ENCODE measurements at regions not wholly inside any gene's neighbourhood (a gene's known extent, or its start where the extent isn't known, plus 50 kb on each side); places are given as distances from the start of the nearest gene placed in this dataset.

DNA sequence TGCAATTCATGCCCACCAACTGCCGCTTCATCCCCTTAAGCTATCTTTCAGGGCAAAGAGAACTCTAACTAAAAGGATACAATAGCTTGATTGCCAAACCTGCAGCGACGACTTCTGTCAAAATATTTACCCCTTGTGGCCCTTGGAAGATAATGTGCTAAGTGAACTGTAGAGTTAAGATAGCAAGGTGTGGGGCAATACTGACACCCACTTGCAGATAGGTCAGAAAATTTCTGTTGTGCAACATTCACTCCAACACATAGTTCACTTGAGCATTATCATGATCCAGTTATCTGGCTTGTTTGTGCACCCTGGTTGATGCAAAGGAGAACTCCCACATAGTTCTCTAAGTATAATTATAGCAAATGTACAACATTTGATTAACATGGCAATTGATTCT is 55.6 kb downstream of the RHOXF2B start:
- Histone ChIP-seq H3K36me3 (ENCODE audit: control insufficient read depth in 1 of 2, insufficient read depth in 2 of 2, low read length in 2 of 2) (no peaks in the 10 kb centered on the region), H3K9me3 (ENCODE audit: control insufficient read depth in 1 of 2, low read length in 2 of 2) (no peaks in the 10 kb centered on the region), H3K4me3 (ENCODE audit: low read depth in 1 of 2, low read length in 2 of 2) (no peak overlapping the region), H3K27me3 (ENCODE audit: low read depth, low read length) (no peaks in the 10 kb centered on the region), H3K4me1 (ENCODE audit: control insufficient read depth in 1 of 2, insufficient read depth in 2 of 2, low read length in 2 of 2) (no peaks in the 10 kb centered on the region), H3K27ac (ENCODE audit: low read length) (no peak overlapping the region)

DNA sequence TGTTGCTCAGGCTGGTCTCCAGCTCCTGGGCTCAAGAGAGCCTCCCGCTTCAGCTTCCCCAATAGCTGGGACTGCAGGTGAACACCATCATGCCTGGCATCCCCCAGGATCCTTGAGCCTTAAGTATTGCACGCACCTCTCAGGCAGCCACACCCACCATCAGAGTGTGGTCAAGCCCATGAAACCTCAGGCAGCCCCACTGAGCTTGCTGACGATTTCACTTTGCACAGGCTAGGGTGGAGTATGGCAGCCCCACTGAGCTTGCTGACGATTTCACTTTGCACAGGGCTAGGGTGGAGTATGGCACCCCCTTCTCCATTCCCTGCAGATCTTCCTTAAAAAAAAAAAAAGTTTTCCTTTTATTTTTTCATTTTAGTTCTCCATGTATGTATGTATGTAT is 57.2 kb downstream of the RHOXF2B start:
- Histone ChIP-seq H3K27me3 (ENCODE audit: low read depth, low read length) (no peaks in the 10 kb centered on the region), H3K4me3 (ENCODE audit: low read depth in 1 of 2, low read length in 2 of 2) (no peak overlapping the region), H3K27ac (ENCODE audit: low read length) (no peak overlapping the region), H3K9me3 (ENCODE audit: control insufficient read depth in 1 of 2, low read length in 2 of 2) (no peaks in the 10 kb centered on the region), H3K4me1 (ENCODE audit: control insufficient read depth in 1 of 2, insufficient read depth in 2 of 2, low read length in 2 of 2) (peaks cover 0 to 8% of the 10 kb centered on the region in 2 donors), H3K36me3 (ENCODE audit: control insufficient read depth in 1 of 2, insufficient read depth in 2 of 2, low read length in 2 of 2) (no peaks in the 10 kb centered on the region)

DNA sequence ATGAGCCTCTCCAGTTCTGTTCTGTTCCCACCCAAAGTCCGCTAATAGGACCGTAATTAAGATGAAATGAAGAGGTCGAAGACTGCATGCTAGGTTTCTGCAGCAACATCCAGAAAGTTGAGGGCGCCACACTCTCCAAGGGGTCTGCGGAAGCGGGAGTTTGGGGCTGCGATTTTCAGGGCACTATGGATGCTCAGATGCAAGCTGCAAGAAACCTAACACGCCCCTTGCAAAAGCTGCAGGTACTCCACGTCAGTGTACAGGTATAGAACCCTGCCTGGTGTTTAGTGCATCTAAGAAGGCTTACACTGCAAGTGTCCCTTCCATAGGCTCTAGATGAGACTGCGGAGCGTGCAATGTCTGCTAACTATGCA is 61.4 kb downstream of the RHOXF2B start:
- Histone ChIP-seq H3K27me3 (ENCODE audit: low read depth, low read length) (no peaks in the 10 kb centered on the region), H3K36me3 (ENCODE audit: control insufficient read depth in 1 of 2, insufficient read depth in 2 of 2, low read length in 2 of 2) (no peaks in the 10 kb centered on the region), H3K4me3 (ENCODE audit: low read depth in 1 of 2, low read length in 2 of 2) (peak overlapping the region in 1 of 2 donors; percentile 52), H3K4me1 (ENCODE audit: control insufficient read depth in 1 of 2, insufficient read depth in 2 of 2, low read length in 2 of 2) (peaks cover 0 to 8% of the 10 kb centered on the region in 2 donors), H3K9me3 (ENCODE audit: control insufficient read depth in 1 of 2, low read length in 2 of 2) (no peaks in the 10 kb centered on the region), H3K27ac (ENCODE audit: low read length) (no peak overlapping the region)

DNA sequence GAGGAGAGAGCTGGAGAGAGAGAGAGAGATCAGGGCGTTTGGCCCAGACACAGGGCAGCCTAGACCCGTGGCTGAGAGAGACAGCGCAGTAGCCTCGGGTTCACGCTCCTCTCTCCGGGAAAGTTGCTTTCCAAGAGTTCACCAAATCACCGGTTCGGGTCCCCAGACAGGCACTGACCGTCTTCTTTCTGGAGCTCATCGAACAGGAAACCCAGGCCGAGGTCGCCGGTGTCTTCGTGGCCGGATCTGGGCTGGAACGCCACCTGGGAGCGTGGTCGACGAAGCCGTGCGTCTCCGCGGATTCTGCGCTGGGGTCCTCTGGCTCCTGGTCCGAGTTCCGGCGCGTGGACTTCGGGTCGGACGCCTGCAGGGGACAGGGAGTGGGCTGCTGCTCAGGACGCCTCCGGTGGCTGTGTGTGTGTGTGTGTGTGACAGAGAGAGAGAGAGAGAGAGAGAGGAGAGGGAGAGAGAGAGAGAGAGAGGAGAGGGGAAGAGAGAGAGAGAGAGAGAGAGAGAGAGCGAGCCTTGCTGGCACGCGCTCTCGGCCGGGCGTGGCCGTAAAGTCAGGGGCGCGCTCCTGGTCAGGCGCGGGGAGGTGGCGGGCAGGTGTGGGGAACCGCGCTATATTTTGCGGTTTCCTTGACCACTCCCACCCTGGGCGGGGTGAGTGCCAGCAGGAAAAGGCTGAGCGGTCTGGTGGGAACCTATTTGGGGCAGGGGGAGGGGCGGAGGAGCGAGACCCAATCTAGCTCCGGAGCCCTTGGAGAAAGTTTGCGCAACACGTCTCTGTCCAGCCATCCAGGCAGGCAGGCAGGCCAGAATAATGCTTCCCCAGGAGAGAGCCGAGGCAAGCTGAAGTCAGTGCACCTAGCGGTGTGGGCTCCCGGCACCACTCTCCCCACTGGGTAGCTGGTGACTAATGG is 62.1 kb downstream of the RHOXF2B start:
- H3K36me3 ChIP-seq (ENCODE audit: control insufficient read depth in 1 of 2, insufficient read depth in 2 of 2, low read length in 2 of 2) = no peaks in the 10 kb centered on the region
- H3K4me1 ChIP-seq (ENCODE audit: control insufficient read depth in 1 of 2, insufficient read depth in 2 of 2, low read length in 2 of 2) = peaks cover 0 to 8% of the 10 kb centered on the region in 2 donors
- no peak overlapping the region for H3K27ac ChIP-seq (ENCODE audit: low read length)
- H3K4me3 ChIP-seq (ENCODE audit: low read depth in 1 of 2, low read length in 2 of 2) = peak overlapping the region; percentile 37 to 52
- H3K27me3 ChIP-seq (ENCODE audit: low read depth, low read length) = no peaks in the 10 kb centered on the region
- H3K9me3 ChIP-seq (ENCODE audit: control insufficient read depth in 1 of 2, low read length in 2 of 2) = no peaks in the 10 kb centered on the region

DNA sequence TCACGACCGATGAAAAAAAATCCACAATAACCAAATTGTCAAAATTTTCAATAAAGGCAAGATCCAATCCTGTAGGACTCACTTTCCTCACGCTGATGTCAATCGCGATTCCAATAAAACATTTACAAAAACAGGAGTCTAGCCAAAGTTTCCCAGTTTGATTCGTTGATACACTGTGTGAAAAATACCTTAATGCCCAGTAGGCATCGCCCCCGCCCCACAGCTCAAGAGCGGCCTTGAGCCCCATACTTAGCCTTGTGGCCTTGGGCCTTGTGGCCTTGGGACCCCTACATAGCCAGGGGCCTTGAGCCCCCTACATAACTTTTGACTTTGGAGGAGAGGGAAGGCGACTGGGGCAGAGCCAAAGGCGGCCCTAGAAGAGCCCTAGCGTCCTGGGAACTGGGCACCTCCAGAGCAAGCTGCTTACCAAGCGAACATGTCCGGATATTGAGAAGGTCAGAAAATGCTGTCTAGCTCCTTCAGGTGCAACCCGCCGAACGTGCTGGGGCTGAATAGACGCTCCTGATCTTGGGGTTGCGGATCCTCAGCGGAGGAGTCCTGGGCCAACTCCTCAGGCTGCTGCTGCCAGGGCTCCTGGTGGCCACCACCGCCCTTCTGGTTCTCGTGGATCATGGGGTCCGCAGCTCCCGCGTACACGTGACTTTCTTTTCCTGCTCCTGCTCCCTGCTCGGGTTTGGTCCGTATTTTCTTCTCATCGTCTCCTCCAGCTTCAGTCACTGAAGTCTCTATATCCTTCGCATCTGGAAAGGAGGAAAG is 62.9 kb downstream of the RHOXF2B start:
- Histone ChIP-seq H3K27ac (ENCODE audit: low read length) (no peak overlapping the region), H3K9me3 (ENCODE audit: control insufficient read depth in 1 of 2, low read length in 2 of 2) (no peaks in the 10 kb centered on the region), H3K36me3 (ENCODE audit: control insufficient read depth in 1 of 2, insufficient read depth in 2 of 2, low read length in 2 of 2) (no peaks in the 10 kb centered on the region), H3K27me3 (ENCODE audit: low read depth, low read length) (no peaks in the 10 kb centered on the region), H3K4me3 (ENCODE audit: low read depth in 1 of 2, low read length in 2 of 2) (peak overlapping the region; percentile 37 to 52), H3K4me1 (ENCODE audit: control insufficient read depth in 1 of 2, insufficient read depth in 2 of 2, low read length in 2 of 2) (peaks cover 0 to 8% of the 10 kb centered on the region in 2 donors)

DNA sequence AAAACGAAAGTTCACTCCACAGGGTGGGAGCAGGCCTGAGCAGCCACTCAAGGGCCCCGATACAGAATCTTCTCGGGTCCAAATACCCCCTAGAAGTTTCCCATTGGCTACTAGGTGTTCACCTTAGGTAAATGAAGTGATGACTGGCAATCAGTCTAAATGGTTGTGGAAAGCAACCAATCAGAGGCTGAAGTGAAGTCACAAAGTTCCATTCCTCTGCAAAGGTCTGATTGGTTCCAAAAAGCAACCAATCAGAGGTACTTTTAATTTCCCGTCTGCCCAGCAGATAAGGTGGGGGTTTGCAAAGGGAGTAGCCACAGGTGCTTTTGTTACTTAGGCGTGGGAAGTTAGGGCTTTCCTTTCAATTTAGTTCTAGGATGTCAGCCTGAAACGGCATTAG is 58.2 kb upstream of the NKAP start:
- H3K27me3 ChIP-seq (ENCODE audit: low read depth, low read length) = peaks cover 17% of the 10 kb centered on the region

DNA sequence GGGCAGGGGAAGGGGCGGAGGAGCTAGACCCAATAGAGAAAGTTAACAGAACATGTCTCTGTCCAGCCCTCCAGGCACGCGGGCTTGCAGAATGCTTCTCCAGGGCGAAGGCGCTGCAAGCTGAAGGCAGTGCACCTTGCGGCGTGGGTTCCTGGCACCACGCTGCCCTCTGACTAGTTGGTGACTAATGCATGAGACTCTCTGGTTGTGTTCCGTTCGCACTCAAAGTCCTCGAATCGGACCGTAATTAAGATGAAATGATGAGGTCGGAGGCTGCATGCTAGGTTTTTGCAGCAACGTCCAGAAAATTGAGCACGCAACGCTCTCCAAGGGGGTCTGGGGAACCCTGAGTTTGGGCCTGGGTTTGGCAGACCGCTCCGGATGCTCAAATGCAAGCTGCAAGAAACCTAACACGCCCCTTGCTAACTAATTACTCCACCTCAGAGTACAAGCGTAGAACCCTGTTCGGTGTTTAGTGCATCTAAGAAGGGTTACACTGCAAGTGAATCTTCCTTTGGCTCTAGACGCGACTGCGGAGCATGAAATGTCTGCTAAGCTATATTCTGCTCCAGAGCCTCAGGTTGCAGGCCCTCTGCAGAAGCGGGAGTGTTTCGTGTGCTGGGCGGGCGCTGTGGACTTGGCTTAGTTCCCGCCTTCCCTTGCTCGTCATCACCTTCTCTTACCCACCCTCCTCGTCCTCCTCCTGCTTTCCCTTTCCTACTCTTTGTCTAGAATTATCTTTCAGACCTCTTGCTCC is 57.1 kb upstream of the NKAP start:
- H3K36me3 ChIP-seq (ENCODE audit: control insufficient read depth in 1 of 2, insufficient read depth in 2 of 2, low read length in 2 of 2) = no peaks in the 10 kb centered on the region
- H3K27ac ChIP-seq (ENCODE audit: low read length) = no peak overlapping the region
- peaks cover 28% of the 10 kb centered on the region for H3K27me3 ChIP-seq (ENCODE audit: low read depth, low read length)
- no peaks in the 10 kb centered on the region for H3K4me1 ChIP-seq (ENCODE audit: control insufficient read depth in 1 of 2, insufficient read depth in 2 of 2, low read length in 2 of 2)
- H3K9me3 ChIP-seq (ENCODE audit: control insufficient read depth in 1 of 2, low read length in 2 of 2) = no peaks in the 10 kb centered on the region
- no peak overlapping the region for H3K4me3 ChIP-seq (ENCODE audit: low read depth in 1 of 2, low read length in 2 of 2)

More for the DNA sequence above, 58.2 kb upstream of the NKAP start:
- Histone ChIP-seq H3K27ac (ENCODE audit: low read length) (no peak overlapping the region), H3K9me3 (ENCODE audit: control insufficient read depth in 1 of 2, low read length in 2 of 2) (no peaks in the 10 kb centered on the region), H3K4me3 (ENCODE audit: low read depth in 1 of 2, low read length in 2 of 2) (no peak overlapping the region), H3K36me3 (ENCODE audit: control insufficient read depth in 1 of 2, insufficient read depth in 2 of 2, low read length in 2 of 2) (no peaks in the 10 kb centered on the region), H3K4me1 (ENCODE audit: control insufficient read depth in 1 of 2, insufficient read depth in 2 of 2, low read length in 2 of 2) (no peaks in the 10 kb centered on the region)

DNA sequence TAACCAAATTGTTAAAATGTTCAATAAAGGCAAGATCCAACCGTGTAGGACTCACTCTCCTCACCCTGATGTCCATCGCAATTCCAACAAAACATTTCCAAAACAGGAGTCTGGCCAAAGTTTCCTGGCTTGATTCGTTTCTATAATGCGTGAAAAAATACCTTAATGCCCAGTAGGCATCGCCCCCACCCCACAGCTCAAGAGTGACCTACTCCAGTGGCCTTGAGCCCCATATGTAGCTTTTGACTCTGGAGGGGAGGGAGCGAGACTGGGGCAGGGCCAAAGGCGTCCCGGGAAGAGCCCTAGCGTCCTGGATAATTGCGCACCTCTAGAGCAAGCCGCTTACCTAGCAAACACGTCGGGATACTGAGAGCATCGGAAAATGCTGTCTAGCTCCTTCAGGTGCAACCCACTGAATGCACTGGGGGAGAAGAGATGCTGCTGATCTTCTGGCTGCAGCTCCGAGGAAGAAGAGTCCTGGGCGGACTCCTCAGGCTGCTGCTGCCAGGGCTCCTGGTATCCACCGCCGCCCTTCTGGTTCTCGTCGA is 55.6 kb upstream of the NKAP start:
- Histone ChIP-seq H3K27ac (ENCODE audit: low read length) (no peak overlapping the region), H3K27me3 (ENCODE audit: low read depth, low read length) (peaks cover 36% of the 10 kb centered on the region), H3K4me1 (ENCODE audit: control insufficient read depth in 1 of 2, insufficient read depth in 2 of 2, low read length in 2 of 2) (no peaks in the 10 kb centered on the region), H3K9me3 (ENCODE audit: control insufficient read depth in 1 of 2, low read length in 2 of 2) (no peaks in the 10 kb centered on the region), H3K4me3 (ENCODE audit: low read depth in 1 of 2, low read length in 2 of 2) (no peak overlapping the region), H3K36me3 (ENCODE audit: control insufficient read depth in 1 of 2, insufficient read depth in 2 of 2, low read length in 2 of 2) (no peaks in the 10 kb centered on the region)

DNA sequence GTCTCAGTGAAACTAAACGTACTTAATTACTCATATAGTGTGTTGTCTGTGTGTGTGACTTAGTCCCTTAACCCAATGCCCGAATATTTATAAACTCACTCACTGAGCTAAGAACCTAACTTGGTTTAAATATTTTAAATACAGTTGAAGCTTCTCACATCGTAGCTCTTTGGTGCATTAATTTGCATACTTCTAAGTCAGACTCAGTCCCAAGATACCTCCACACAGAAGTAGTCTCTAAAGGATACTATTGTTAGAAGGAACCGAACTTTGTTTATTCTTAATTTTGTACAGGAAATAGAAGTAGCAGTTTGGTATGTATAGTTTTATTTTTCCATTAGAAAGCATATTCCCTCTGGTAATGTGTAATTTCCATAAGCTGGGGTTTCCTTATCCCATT is 54.0 kb upstream of the NKAP start:
- Histone ChIP-seq H3K27me3 (ENCODE audit: low read depth, low read length) (peaks cover 36% of the 10 kb centered on the region), H3K4me1 (ENCODE audit: control insufficient read depth in 1 of 2, insufficient read depth in 2 of 2, low read length in 2 of 2) (no peaks in the 10 kb centered on the region), H3K4me3 (ENCODE audit: low read depth in 1 of 2, low read length in 2 of 2) (no peak overlapping the region), H3K27ac (ENCODE audit: low read length) (no peak overlapping the region), H3K9me3 (ENCODE audit: control insufficient read depth in 1 of 2, low read length in 2 of 2) (no peaks in the 10 kb centered on the region), H3K36me3 (ENCODE audit: control insufficient read depth in 1 of 2, insufficient read depth in 2 of 2, low read length in 2 of 2) (no peaks in the 10 kb centered on the region)

DNA sequence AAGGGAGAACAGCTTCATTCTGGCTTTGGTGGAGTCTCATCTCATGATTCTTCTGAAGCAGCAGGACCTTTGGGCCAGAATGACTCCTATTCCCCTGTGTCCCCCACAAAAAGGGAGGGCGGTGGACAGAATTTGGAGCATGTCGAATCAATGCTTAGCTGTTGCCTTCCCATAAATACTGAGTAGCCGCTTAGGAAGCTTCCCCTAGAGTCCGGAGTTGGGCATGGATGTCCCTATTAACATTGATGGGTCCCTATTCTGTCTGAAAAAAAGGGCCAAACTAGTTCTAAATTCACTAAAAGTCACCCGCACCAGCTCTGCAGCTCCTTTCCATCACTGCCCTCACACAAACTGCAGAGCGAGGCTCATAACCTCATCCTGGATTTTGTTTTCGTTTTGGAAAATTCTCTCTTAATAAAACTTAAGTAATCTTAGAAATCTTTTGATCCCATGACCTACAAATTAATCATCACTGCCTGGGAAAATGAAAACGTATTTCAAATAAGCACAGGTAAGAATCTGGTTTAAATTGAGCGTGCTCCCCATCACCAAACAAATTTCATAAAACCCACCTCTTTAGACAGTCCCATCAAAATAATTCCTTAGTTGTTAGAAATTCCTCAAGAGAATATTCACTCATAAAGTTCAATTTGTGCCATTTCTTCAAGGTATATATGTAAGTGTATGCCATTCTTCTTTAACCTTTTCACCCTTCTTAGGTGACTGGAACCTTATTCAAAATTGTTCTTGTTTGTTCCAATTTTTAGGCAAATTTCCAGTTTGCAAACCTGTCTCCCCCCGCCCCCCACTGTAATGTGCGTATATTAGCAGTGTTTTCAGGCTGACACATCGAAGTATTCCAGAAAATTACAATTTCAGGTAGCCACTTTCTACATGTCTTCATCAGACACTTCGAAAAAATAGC is 53.3 kb upstream of the NKAP start:
- peaks cover 38% of the 10 kb centered on the region for H3K27me3 ChIP-seq (ENCODE audit: low read depth, low read length)

More for the DNA sequence above, 53.3 kb upstream of the NKAP start:
- Histone ChIP-seq H3K4me1 (ENCODE audit: control insufficient read depth in 1 of 2, insufficient read depth in 2 of 2, low read length in 2 of 2) (no peaks in the 10 kb centered on the region), H3K27ac (ENCODE audit: low read length) (no peak overlapping the region), H3K4me3 (ENCODE audit: low read depth in 1 of 2, low read length in 2 of 2) (no peak overlapping the region), H3K9me3 (ENCODE audit: control insufficient read depth in 1 of 2, low read length in 2 of 2) (no peaks in the 10 kb centered on the region), H3K36me3 (ENCODE audit: control insufficient read depth in 1 of 2, insufficient read depth in 2 of 2, low read length in 2 of 2) (no peaks in the 10 kb centered on the region)
